HCT116 (cell line): ENCODE measurements at regions not wholly inside any gene's neighbourhood (a gene's known extent, or its start where the extent isn't known, plus 50 kb on each side); places are given as distances from the start of the nearest gene placed in this dataset.

Experiments used
- CBX3 ChIP-seq: IDR thresholded peaks from 2 replicates; pipeline ENCODE4 v1.6.1; 2012; ENCODE audit warnings: low read depth
- CEBPB ChIP-seq: IDR thresholded peaks from 2 replicates; pipeline ENCODE4 v1.6.1; 2012; ENCODE audit warnings: low read depth
- CTCF ChIP-seq, 3 experiments: fragments of 200-600 bp in 1 of 3; sonication (generic) in 1 of 3; IDR thresholded peaks in 2 of 3; conservative IDR thresholded peaks in 1 of 3; 2 replicates each; pipeline ENCODE4 v1.5.1; 2012 to 2017; ENCODE audit warnings: low read depth in 2 of 3, low read length in 2 of 3, antibody characterized with exemption in 1 of 3, borderline replicate concordance in 1 of 3, control low read depth in 1 of 3, mild to moderate bottlenecking in 1 of 3, mixed read lengths in 1 of 3, mixed run types in 1 of 3, moderate library complexity in 1 of 3; ENCODE audit not compliant: insufficient read depth in 1 of 3
- EZH2 ChIP-seq: fragments of 200-600 bp; sonication (generic); IDR thresholded peaks from 2 replicates; pipeline ENCODE4 v1.6.1; 2017; ENCODE audit warnings: antibody characterized with exemption, mixed run types
- JUND ChIP-seq: IDR thresholded peaks from 2 replicates; pipeline ENCODE4 v1.6.1; 2012
- POLR2A ChIP-seq: IDR thresholded peaks from 2 replicates; pipeline ENCODE4 v1.7.0; 2011; ENCODE audit warnings: borderline replicate concordance; ENCODE audit not compliant: insufficient read depth, insufficient read length; ENCODE audit errors: extremely low read depth
- POLR2AphosphoS5 ChIP-seq: IDR thresholded peaks from 2 replicates; pipeline ENCODE4 v1.6.1; 2011; ENCODE audit warnings: mild to moderate bottlenecking, low read depth, low read length, moderate library complexity
- RAD21 ChIP-seq: IDR thresholded peaks from 2 replicates; pipeline ENCODE4 v1.6.1; 2012; ENCODE audit warnings: low read depth, mild to moderate bottlenecking
- REST ChIP-seq: IDR thresholded peaks from 2 replicates; pipeline ENCODE4 v1.6.1; 2012; ENCODE audit warnings: low read depth
- SP1 ChIP-seq: IDR thresholded peaks from 2 replicates; pipeline ENCODE4 v1.6.1; 2012; ENCODE audit warnings: low read depth
- TCF7L2 ChIP-seq: IDR thresholded peaks from 2 replicates; pipeline ENCODE4 v1.7.0; 2011; ENCODE audit warnings: borderline replicate concordance, inconsistent platforms; ENCODE audit not compliant: insufficient read depth, insufficient read length; ENCODE audit errors: extremely low read depth
- YY1 ChIP-seq: IDR thresholded peaks from 2 replicates; pipeline ENCODE4 v1.6.1; 2011; ENCODE audit warnings: low read length, low read depth, moderate library complexity, mild to moderate bottlenecking; ENCODE audit not compliant: insufficient replicate concordance; ENCODE audit errors: extremely low read depth

- TF ChIP-seq POLR2A: no peak
- TF ChIP-seq CTCF (IDR thresholded peaks at IDR 0.05 in 2 of 3, conservative IDR thresholded peaks at IDR 0.05 in 1 of 3; ENCODE audit: borderline replicate concordance in 1 of 3, insufficient read depth in 1 of 3, low read depth in 2 of 3, low read length in 2 of 3): no peak
- no peak for TF ChIP-seq CBX3
- no peak for TF ChIP-seq POLR2AphosphoS5
- no peak for TF ChIP-seq CEBPB
- no peak for TF ChIP-seq YY1
- no peak for TF ChIP-seq REST
- TF ChIP-seq RAD21: no peak
- no peak for TF ChIP-seq TCF7L2
- no peak for TF ChIP-seq EZH2
- TF ChIP-seq JUND: no peak
- no peak for TF ChIP-seq SP1
Observed at GRCh38 chr2:221204699-221205098, 367.4 kb downstream of the EPHA4 start.
